ENCODE measurements at regions not wholly inside any gene's neighbourhood (a gene's known extent, or its start where the extent isn't known, plus 50 kb on each side); places are given as distances from the start of the nearest gene placed in this dataset.
"Not testable (repeated sequence)": the region's sequence is repeated elsewhere in the genome, so short reads cannot be mapped to it uniquely, and the experiment has no call there.

GRCh38 chr3:147240581-147240980 lies 165.8 kb downstream of the ZIC4 start:
- no peak overlapping the region for H3K4me3 ChIP-seq (ENCODE audit: low read length)
- H4K20me1 ChIP-seq (ENCODE audit: control insufficient read depth, insufficient read depth, low read depth, low read length) = no peaks in the 10 kb centered on the region
- no peaks in the 10 kb centered on the region for H3K79me2 ChIP-seq (ENCODE audit: control insufficient read depth, low read length)
- H3F3A ChIP-seq (ENCODE audit: control insufficient read depth, insufficient read depth) = no peaks in the 10 kb centered on the region
- no peak overlapping the region for H3K27ac ChIP-seq (ENCODE audit: low read depth, low read length)
- H3K9me2 ChIP-seq (replicated peaks; ENCODE audit: control insufficient read depth, low read length) = no peaks in the 10 kb centered on the region
- H3K27me3 ChIP-seq (ENCODE audit: control insufficient read depth, low read length) = no peaks in the 10 kb centered on the region
- H3K4me2 ChIP-seq (ENCODE audit: low read length) = no peak overlapping the region
- no peaks in the 10 kb centered on the region for H3K36me3 ChIP-seq (ENCODE audit: control insufficient read depth, low read length)
- no peaks in the 10 kb centered on the region for H3K4me1 ChIP-seq (ENCODE audit: control insufficient read depth, low read length)
- TF ChIP-seq EZH2phosphoT487 (IDR thresholded peaks at IDR 0.05; ENCODE audit: borderline replicate concordance, low read length) = no peak
- H3K9me3 ChIP-seq (ENCODE audit: control insufficient read depth, insufficient read depth, low read length) = no peaks in the 10 kb centered on the region

- Histone ChIP-seq H3K9me3 (ENCODE audit: control insufficient read depth, insufficient read depth, low read length) (no peaks in the 10 kb centered on the region), H3K4me3 (ENCODE audit: low read length) (no peak overlapping the region), H3K79me2 (ENCODE audit: control insufficient read depth, low read length) (no peaks in the 10 kb centered on the region), H3F3A (ENCODE audit: control insufficient read depth, insufficient read depth) (no peaks in the 10 kb centered on the region), H3K9me2 (replicated peaks; ENCODE audit: control insufficient read depth, low read length) (no peaks in the 10 kb centered on the region), H3K36me3 (ENCODE audit: control insufficient read depth, low read length) (no peaks in the 10 kb centered on the region), H4K20me1 (ENCODE audit: control insufficient read depth, insufficient read depth, low read depth, low read length) (no peaks in the 10 kb centered on the region), H3K4me1 (ENCODE audit: control insufficient read depth, low read length) (no peaks in the 10 kb centered on the region), H3K27ac (ENCODE audit: low read depth, low read length) (no peak overlapping the region), H3K27me3 (ENCODE audit: control insufficient read depth, low read length) (no peaks in the 10 kb centered on the region), H3K4me2 (ENCODE audit: low read length) (no peak overlapping the region)
- TF ChIP-seq, protein P1, sequence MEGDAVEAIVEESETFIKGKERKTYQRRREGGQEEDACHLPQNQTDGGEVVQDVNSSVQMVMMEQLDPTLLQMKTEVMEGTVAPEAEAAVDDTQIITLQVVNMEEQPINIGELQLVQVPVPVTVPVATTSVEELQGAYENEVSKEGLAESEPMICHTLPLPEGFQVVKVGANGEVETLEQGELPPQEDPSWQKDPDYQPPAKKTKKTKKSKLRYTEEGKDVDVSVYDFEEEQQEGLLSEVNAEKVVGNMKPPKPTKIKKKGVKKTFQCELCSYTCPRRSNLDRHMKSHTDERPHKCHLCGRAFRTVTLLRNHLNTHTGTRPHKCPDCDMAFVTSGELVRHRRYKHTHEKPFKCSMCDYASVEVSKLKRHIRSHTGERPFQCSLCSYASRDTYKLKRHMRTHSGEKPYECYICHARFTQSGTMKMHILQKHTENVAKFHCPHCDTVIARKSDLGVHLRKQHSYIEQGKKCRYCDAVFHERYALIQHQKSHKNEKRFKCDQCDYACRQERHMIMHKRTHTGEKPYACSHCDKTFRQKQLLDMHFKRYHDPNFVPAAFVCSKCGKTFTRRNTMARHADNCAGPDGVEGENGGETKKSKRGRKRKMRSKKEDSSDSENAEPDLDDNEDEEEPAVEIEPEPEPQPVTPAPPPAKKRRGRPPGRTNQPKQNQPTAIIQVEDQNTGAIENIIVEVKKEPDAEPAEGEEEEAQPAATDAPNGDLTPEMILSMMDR (IDR thresholded peaks at IDR 0.05; ENCODE audit: low read depth, low read length, poor library complexity, severe bottlenecking) = no peak
- no peak for TF ChIP-seq EZH2phosphoT487 (IDR thresholded peaks at IDR 0.05; ENCODE audit: borderline replicate concordance, low read length)
Measured at GRCh38 chr3:147237991-147238390, 168.4 kb downstream of the ZIC4 start.

DNA sequence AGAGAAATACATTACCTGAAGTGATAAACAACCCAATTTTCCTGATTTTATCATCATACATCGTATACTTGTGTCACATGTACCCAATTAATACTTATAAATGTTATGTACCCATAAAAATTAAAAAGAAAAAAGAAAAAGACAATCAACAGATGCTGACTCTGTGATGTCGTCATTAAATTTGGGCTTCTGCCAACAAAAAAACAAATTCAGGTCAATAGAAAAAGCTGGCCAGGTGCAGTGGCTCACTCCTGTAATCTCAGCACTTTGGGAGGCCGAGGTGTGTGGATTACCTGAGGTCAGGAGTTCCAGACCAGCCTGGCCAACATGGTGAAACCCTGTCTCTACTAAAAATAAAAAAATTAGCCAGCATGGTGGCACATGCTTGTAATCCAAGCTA lies 174.4 kb downstream of the ZIC4 start:
- not testable (repeated sequence) for H3K36me3 ChIP-seq (ENCODE audit: control insufficient read depth, low read length); H3K27ac ChIP-seq (ENCODE audit: low read depth, low read length); H3K27me3 ChIP-seq (ENCODE audit: control insufficient read depth, low read length); H3K9me2 ChIP-seq (replicated peaks; ENCODE audit: control insufficient read depth, low read length); H3K4me2 ChIP-seq (ENCODE audit: low read length); H3K4me1 ChIP-seq (ENCODE audit: control insufficient read depth, low read length); H4K20me1 ChIP-seq (ENCODE audit: control insufficient read depth, insufficient read depth, low read depth, low read length); H3K9me3 ChIP-seq (ENCODE audit: control insufficient read depth, insufficient read depth, low read length); H3K79me2 ChIP-seq (ENCODE audit: control insufficient read depth, low read length); H3F3A ChIP-seq (ENCODE audit: control insufficient read depth, insufficient read depth); H3K4me3 ChIP-seq (ENCODE audit: low read length)

DNA sequence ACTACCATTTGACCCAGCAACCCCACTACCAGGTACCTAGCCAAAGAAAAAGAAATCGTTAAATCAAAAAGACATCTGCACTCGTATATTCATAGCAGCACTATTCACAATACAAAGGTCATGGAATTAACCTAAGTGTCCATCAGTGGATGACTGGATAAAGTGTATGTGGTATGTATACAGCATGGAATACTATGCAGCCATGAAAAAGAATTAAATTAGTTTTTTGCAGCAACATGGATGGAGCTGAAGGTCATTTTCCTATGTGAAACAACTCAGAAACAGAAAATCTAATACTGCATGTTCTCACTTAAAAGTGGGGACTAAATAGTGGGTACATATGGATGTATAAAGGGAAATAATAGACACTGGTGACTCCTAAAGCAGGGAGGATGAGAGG lies 175.2 kb downstream of the ZIC4 start:
- H3K27me3 ChIP-seq (ENCODE audit: control insufficient read depth, low read length) = no peaks in the 10 kb centered on the region
- H4K20me1 ChIP-seq (ENCODE audit: control insufficient read depth, insufficient read depth, low read depth, low read length) = no peaks in the 10 kb centered on the region
- no peaks in the 10 kb centered on the region for H3K36me3 ChIP-seq (ENCODE audit: control insufficient read depth, low read length)
- H3F3A ChIP-seq (ENCODE audit: control insufficient read depth, insufficient read depth) = no peaks in the 10 kb centered on the region
- H3K79me2 ChIP-seq (ENCODE audit: control insufficient read depth, low read length) = no peaks in the 10 kb centered on the region
- no peak overlapping the region for H3K27ac ChIP-seq (ENCODE audit: low read depth, low read length)
- no peaks in the 10 kb centered on the region for H3K9me3 ChIP-seq (ENCODE audit: control insufficient read depth, insufficient read depth, low read length)
- no peak overlapping the region for H3K4me2 ChIP-seq (ENCODE audit: low read length)
- no peaks in the 10 kb centered on the region for H3K4me1 ChIP-seq (ENCODE audit: control insufficient read depth, low read length)
- no peak for TF ChIP-seq EZH2phosphoT487 (IDR thresholded peaks at IDR 0.05; ENCODE audit: borderline replicate concordance, low read length)
- TF ChIP-seq, protein P1 (IDR thresholded peaks at IDR 0.05; ENCODE audit: low read depth, low read length, poor library complexity, severe bottlenecking) = no peak
- H3K4me3 ChIP-seq (ENCODE audit: low read length) = no peak overlapping the region
- H3K9me2 ChIP-seq (replicated peaks; ENCODE audit: control insufficient read depth, low read length) = no peaks in the 10 kb centered on the region

Data from DOHH2 (cell line).